ENCODE measurements at regions not wholly inside any gene's neighbourhood (a gene's known extent, or its start where the extent isn't known, plus 50 kb on each side); places are given as distances from the start of the nearest gene placed in this dataset.

DNA sequence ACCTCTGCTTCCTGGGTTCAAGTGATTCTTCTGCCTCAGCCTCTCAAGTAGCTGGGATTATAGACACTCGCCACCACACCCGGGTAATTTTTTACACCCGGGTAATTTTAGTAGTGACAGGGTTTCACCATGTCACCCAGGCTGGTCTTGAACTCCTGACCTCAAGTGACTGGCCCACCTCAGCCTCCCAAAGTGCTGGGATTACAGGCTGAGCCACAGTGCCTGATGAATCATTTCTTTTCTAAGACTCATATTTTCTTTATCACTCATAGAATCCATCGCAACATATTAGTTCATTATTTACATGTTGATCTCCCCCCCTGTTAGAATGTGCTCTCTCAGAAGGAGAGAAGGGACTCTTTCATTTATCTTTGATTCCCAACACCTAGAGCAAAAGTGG is 109.5 kb upstream of the PTPRG start:
- Histone ChIP-seq H3K4me2 (ENCODE audit: control insufficient read depth, extremely low read depth, insufficient read depth, low read depth, low read length) (no peak overlapping the region), H4K20me1 (ENCODE audit: control insufficient read depth, extremely low read depth, insufficient read depth, low read length) (no peaks in the 10 kb centered on the region), H2AFZ (ENCODE audit: control insufficient read depth, low read length) (no peak overlapping the region), H3K79me2 (ENCODE audit: control insufficient read depth, insufficient read depth, low read length) (no peaks in the 10 kb centered on the region), H3K27me3 (ENCODE audit: control insufficient read depth, extremely low read depth, insufficient read depth, low read length) (no peaks in the 10 kb centered on the region), H3K27ac (ENCODE audit: control insufficient read depth, insufficient read depth, low read length) (no peak overlapping the region), H3K4me1 (ENCODE audit: control insufficient read depth, extremely low read depth, insufficient read depth, low read length) (peaks cover 8% of the 10 kb centered on the region), H3K9me3 (ENCODE audit: control insufficient read depth, low read depth, low read length) (no peaks in the 10 kb centered on the region), H3K9me1 (ENCODE audit: control insufficient read depth, extremely low read depth, insufficient read depth, low read length) (no peaks in the 10 kb centered on the region), H3K4me3 (ENCODE audit: control insufficient read depth in 2 of 3, extremely low read depth in 1 of 3, insufficient read depth in 2 of 3, low read depth in 1 of 3, low read length in 3 of 3) (no peak overlapping the region), H3K36me3 (ENCODE audit: control insufficient read depth in 2 of 2, extremely low read depth in 1 of 2, insufficient read depth in 2 of 2, low read length in 2 of 2) (no peaks in the 10 kb centered on the region), H3K9ac (ENCODE audit: control insufficient read depth, extremely low read depth, insufficient read depth, low read length) (no peak overlapping the region)
- no peak for DNase-seq (ENCODE audit: low read depth, low spot score)
- FAIRE-seq: no peak
- dilution Hi-C loops (cut with MboI; ENCODE audit: extremely low pct_ligation_motif_present, low sequenced_read_pairs): no loop called here
- TF ChIP-seq EZH2 (IDR thresholded peaks at IDR 0.05; ENCODE audit: low read length): no peak
- TF ChIP-seq, protein P1, sequence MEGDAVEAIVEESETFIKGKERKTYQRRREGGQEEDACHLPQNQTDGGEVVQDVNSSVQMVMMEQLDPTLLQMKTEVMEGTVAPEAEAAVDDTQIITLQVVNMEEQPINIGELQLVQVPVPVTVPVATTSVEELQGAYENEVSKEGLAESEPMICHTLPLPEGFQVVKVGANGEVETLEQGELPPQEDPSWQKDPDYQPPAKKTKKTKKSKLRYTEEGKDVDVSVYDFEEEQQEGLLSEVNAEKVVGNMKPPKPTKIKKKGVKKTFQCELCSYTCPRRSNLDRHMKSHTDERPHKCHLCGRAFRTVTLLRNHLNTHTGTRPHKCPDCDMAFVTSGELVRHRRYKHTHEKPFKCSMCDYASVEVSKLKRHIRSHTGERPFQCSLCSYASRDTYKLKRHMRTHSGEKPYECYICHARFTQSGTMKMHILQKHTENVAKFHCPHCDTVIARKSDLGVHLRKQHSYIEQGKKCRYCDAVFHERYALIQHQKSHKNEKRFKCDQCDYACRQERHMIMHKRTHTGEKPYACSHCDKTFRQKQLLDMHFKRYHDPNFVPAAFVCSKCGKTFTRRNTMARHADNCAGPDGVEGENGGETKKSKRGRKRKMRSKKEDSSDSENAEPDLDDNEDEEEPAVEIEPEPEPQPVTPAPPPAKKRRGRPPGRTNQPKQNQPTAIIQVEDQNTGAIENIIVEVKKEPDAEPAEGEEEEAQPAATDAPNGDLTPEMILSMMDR (optimal IDR thresholded peaks at IDR 0.05 in 1 of 3, IDR thresholded peaks at IDR 0.05 in 1 of 3, conservative IDR thresholded peaks at IDR 0.05 in 1 of 3; ENCODE audit: extremely low read depth in 1 of 3, insufficient read depth in 2 of 3, low read length in 3 of 3): no peak

DNA sequence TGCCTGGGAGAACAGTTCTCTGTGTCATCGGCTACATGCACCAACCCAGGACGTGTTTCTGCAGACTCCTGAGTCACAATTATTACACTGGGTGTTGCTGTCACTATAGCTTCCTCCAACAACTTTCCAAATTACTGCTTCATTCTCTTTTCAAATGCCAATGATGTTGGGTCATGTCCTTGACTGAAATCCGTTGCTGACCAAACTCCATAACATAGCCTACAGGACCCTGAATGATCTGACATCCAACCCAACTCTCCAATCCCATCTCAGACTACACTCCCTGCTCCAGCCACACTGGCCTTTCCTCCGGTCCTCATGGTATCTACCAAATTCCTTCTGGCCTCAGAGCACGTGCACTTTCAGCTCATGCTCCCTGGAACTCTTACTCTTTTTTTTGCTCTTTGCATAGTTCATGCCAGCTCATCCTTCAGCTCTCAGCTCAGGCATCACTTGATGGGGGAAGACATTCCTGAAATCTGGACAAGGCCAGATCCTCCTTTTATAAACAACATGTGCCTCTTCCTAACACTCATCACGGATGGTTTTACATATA is 108.8 kb upstream of the PTPRG start:
- no peaks in the 10 kb centered on the region for H3K79me2 ChIP-seq (ENCODE audit: control insufficient read depth, insufficient read depth, low read length)
- H3K36me3 ChIP-seq (ENCODE audit: control insufficient read depth in 2 of 2, extremely low read depth in 1 of 2, insufficient read depth in 2 of 2, low read length in 2 of 2): no peaks in the 10 kb centered on the region
- peaks cover 8% of the 10 kb centered on the region for H3K4me1 ChIP-seq (ENCODE audit: control insufficient read depth, extremely low read depth, insufficient read depth, low read length)
- no peak overlapping the region for H2AFZ ChIP-seq (ENCODE audit: control insufficient read depth, low read length)
- TF ChIP-seq EZH2 (IDR thresholded peaks at IDR 0.05; ENCODE audit: low read length): no peak
- TF ChIP-seq, protein P1 (optimal IDR thresholded peaks at IDR 0.05 in 1 of 3, IDR thresholded peaks at IDR 0.05 in 1 of 3, conservative IDR thresholded peaks at IDR 0.05 in 1 of 3; ENCODE audit: extremely low read depth in 1 of 3, insufficient read depth in 2 of 3, low read length in 3 of 3): no peak
- DNase-seq (ENCODE audit: low read depth, low spot score) (peak; percentile 4), FAIRE-seq (peak; percentile 69)
- no peaks in the 10 kb centered on the region for H3K9me1 ChIP-seq (ENCODE audit: control insufficient read depth, extremely low read depth, insufficient read depth, low read length)
- H3K9ac ChIP-seq (ENCODE audit: control insufficient read depth, extremely low read depth, insufficient read depth, low read length): no peak overlapping the region
- H3K27ac ChIP-seq (ENCODE audit: control insufficient read depth, insufficient read depth, low read length): no peak overlapping the region
- dilution Hi-C loops (cut with MboI; ENCODE audit: extremely low pct_ligation_motif_present, low sequenced_read_pairs): no loop called here
- H3K9me3 ChIP-seq (ENCODE audit: control insufficient read depth, low read depth, low read length): no peaks in the 10 kb centered on the region
- no peak overlapping the region for H3K4me3 ChIP-seq (ENCODE audit: control insufficient read depth in 2 of 3, extremely low read depth in 1 of 3, insufficient read depth in 2 of 3, low read depth in 1 of 3, low read length in 3 of 3)
- peak overlapping the region; percentile 3 for H3K4me2 ChIP-seq (ENCODE audit: control insufficient read depth, extremely low read depth, insufficient read depth, low read depth, low read length)
- H4K20me1 ChIP-seq (ENCODE audit: control insufficient read depth, extremely low read depth, insufficient read depth, low read length): no peaks in the 10 kb centered on the region
- H3K27me3 ChIP-seq (ENCODE audit: control insufficient read depth, extremely low read depth, insufficient read depth, low read length): no peaks in the 10 kb centered on the region
